Kidney (tissue), 13 donors: ENCODE measurements at regions not wholly inside any gene's neighbourhood (a gene's known extent, or its start where the extent isn't known, plus 50 kb on each side); places are given as distances from the start of the nearest gene placed in this dataset.
A peak's percentile ranks its signal among the peaks of the same experiment; 100 is the strongest.

Experiments used
- DNase-seq, 5 donors: peaks; one replicate each; pipeline ENCODE4 v3.0.0-alpha.2; 2013 to 2020
- FAIRE-seq: peaks from 2 replicates; lab custom pipeline; 2012; peaks lifted over from hg19 to GRCh38; lab: Jason Lieb, UNC
- H3K27ac ChIP-seq, 2 donors: one replicate each; pipeline ENCODE4 v1.7.0; 2013; ENCODE audit warnings: low read depth in 2 of 2, low read length in 2 of 2, inconsistent platforms in 1 of 2
- H3K27me3 ChIP-seq: one replicate; pipeline ENCODE4 v1.7.1; 2013; ENCODE audit warnings: low read length, inconsistent platforms; ENCODE audit not compliant: control insufficient read depth, insufficient read depth
- H3K36me3 ChIP-seq, 3 donors: one replicate each; pipeline versions ENCODE4 v1.7.0 to v1.7.1; 2013; ENCODE audit warnings: low read length in 3 of 3, control low read depth in 1 of 3, inconsistent platforms in 1 of 3; ENCODE audit not compliant: insufficient read depth in 3 of 3, control insufficient read depth in 2 of 3
- H3K4me1 ChIP-seq, 3 donors: one replicate each; pipeline versions ENCODE4 v1.7.0 to v1.7.1; 2013; ENCODE audit warnings: low read length in 3 of 3, inconsistent platforms in 1 of 3, low read depth in 1 of 3; ENCODE audit not compliant: control insufficient read depth in 2 of 3, insufficient read depth in 2 of 3
- H3K4me3 ChIP-seq, 3 donors: one replicate each; pipeline versions ENCODE4 v1.7.0 to v1.8.1; 2013; ENCODE audit warnings: low read length in 3 of 3, control low read depth in 1 of 3, inconsistent platforms in 1 of 3
- H3K9ac ChIP-seq, 3 donors: one replicate each; pipeline versions ENCODE4 v1.7.0 to v1.7.1; 2013; ENCODE audit warnings: low read length in 3 of 3, control low read depth in 1 of 3, inconsistent platforms in 1 of 3
- H3K9me3 ChIP-seq, 3 donors: one replicate each; pipeline versions ENCODE4 v1.7.0 to v1.7.1; 2013; ENCODE audit warnings: low read length in 3 of 3, control low read depth in 1 of 3, inconsistent platforms in 1 of 3; ENCODE audit not compliant: control insufficient read depth in 2 of 3, insufficient read depth in 1 of 3
- CTCF ChIP-seq: IDR thresholded peaks from 3 replicates; pipeline ENCODE4 v1.5.1; 2012; ENCODE audit warnings: mild to moderate bottlenecking, moderate library complexity, borderline replicate concordance; ENCODE audit not compliant: insufficient read depth; ENCODE audit errors: extremely low read depth
- intact Hi-C: fragments of 100-400 bp; cut with DNase I; formaldehyde crosslinking; loops from one replicate; pipeline ENCODE4 v1.11.1; 2022
- donor health status: control.
- donor health status: control.
- donor health status: control.
- donor health status: control.
- donor health status: control.
- donor health status: DM: yes; HTN: yes; CAD: no.
- donor health status: Normal renal cell carcinoma (clear cell type).

GRCh38 chr2:43019025-43019367 is 207.4 kb downstream of the ZFP36L2 start:
- no peak for FAIRE-seq
- no peaks in the 10 kb centered on the region for H3K27me3 ChIP-seq
- intact Hi-C loops: no loop called here
- DNase-seq: no peak
- H3K27ac ChIP-seq: no peak overlapping the region
- no peak for TF ChIP-seq CTCF
- H3K36me3 ChIP-seq: no peaks in the 10 kb centered on the region
- H3K4me1 ChIP-seq: no peaks in the 10 kb centered on the region
- H3K4me3 ChIP-seq: no peak overlapping the region
- H3K9ac ChIP-seq: no peak overlapping the region
- peaks cover 0 to 8% (median 0%) of the 10 kb centered on the region in 3 donors for H3K9me3 ChIP-seq

GRCh38 chr2:43018179-43019024 is 208.0 kb downstream of the ZFP36L2 start:
- Histone ChIP-seq H3K9ac (no peak overlapping the region), H3K4me1 (no peaks in the 10 kb centered on the region), H3K4me3 (no peak overlapping the region), H3K36me3 (no peaks in the 10 kb centered on the region), H3K9me3 (peaks cover 0 to 8% (median 0%) of the 10 kb centered on the region in 3 donors), H3K27me3 (no peaks in the 10 kb centered on the region), H3K27ac (no peak overlapping the region)
- TF ChIP-seq CTCF: no peak
- DNase-seq: peak in 2 of 5 donors; percentile 58 to 95
- no peak for FAIRE-seq
- intact Hi-C loops: no loop called here

GRCh38 chr2:43013821-43014345 is 212.5 kb downstream of the ZFP36L2 start:
- Histone ChIP-seq H3K36me3 (no peaks in the 10 kb centered on the region), H3K27ac (no peak overlapping the region), H3K4me3 (no peak overlapping the region), H3K9ac (no peak overlapping the region), H3K27me3 (no peaks in the 10 kb centered on the region), H3K9me3 (no peaks in the 10 kb centered on the region), H3K4me1 (no peaks in the 10 kb centered on the region)
- FAIRE-seq (no peak), DNase-seq (no peak)
- no peak for TF ChIP-seq CTCF
- intact Hi-C loops: no loop called here
